GM20000 (cell line): ENCODE measurements at regions not wholly inside any gene's neighbourhood (a gene's known extent, or its start where the extent isn't known, plus 50 kb on each side); places are given as distances from the start of the nearest gene placed in this dataset.

Experiments used
- DNase-seq: peaks from one replicate; pipeline ENCODE4 v3.0.0; 2012; ENCODE audit warnings: low spot score
- CTCF ChIP-seq: IDR thresholded peaks from 2 replicates; pipeline ENCODE4 v1.5.1; 2012; ENCODE audit warnings: mild to moderate bottlenecking, control low read depth; ENCODE audit errors: extremely low read depth, missing control alignments

DNA sequence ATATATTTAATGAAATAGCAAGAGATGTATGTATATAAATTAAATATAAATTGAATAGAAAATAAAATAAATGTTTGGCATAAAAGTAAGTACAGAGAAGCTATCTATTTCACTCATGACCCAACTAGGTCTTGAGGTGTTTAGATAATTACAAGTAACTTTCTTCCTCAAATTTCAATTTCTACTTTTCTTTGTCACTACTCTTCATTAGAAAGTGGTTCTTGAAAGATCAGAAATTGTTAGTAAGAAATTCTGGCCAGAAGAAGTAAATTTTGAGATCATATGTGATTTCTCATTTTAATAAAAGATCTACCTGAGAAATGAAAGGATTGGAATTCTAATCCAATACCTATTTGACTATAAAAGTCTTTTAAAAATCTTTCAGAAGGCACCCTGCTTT lies 126.9 kb downstream of the BTC start:
- TF ChIP-seq CTCF, result no peak

GRCh38 chr4:74667944-74668343 lies 126.4 kb downstream of the BTC start:
- TF ChIP-seq CTCF, result no peak
- no peak for DNase-seq

More for the DNA sequence above, 126.9 kb downstream of the BTC start:
- no peak for DNase-seq

- DNase-seq, result no peak
- TF ChIP-seq CTCF, result no peak
These were observed 124.6 kb downstream of the BTC start for GRCh38 chr4:74669702-74670101.

GRCh38 chr4:74670583-74670982 lies 123.7 kb downstream of the BTC start:
- DNase-seq, result no peak
- TF ChIP-seq CTCF, result no peak

DNA sequence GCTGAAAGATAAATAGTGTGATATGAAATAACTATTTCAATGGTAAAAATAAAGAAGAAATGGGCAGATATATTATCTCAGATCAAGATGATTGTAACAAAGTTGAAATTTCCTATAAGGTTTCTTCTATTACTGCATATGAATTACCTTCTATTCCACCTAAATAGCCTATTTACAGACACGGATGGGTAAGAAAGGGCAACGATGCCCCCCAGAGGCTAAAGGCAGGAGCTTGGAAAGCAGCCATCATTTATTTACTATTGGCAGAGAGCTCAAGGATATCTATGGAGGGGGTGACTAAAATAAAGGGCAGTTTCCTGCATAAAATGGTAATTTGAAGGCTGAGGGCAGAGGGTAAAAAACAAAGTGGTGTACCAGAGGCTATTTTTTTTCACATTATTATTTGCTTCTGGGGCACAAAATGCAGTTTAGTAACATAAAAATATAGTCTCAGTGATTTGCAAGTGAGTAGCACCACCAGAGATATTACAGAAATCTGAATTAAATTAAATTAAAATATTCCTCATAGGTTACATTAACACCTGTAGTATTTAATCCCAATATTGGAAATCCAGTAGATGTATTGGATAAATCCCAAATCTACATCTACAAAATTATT lies 123.1 kb downstream of the BTC start:
- peak; percentile 11 for DNase-seq
- no peak for TF ChIP-seq CTCF

- no peak for DNase-seq
- no peak for TF ChIP-seq CTCF
These were observed 119.6 kb downstream of the BTC start for GRCh38 chr4:74674750-74675149.

GRCh38 chr4:74675673-74676279 lies 118.5 kb downstream of the BTC start:
- TF ChIP-seq CTCF, result peak; percentile 38
- peak; percentile 41 for DNase-seq
